Activated CD4-positive, alpha-beta T cell treated with anti-CD3 and anti-CD28 coated beads, Interleukin-2, amount 50 U/mL, for 1 hour (primary cell): ENCODE measurements at regions not wholly inside any gene's neighbourhood (a gene's known extent, or its start where the extent isn't known, plus 50 kb on each side); places are given as distances from the start of the nearest gene placed in this dataset.
A peak's percentile ranks its signal among the peaks of the same experiment; 100 is the strongest.

ENCODE experiments used
- DNase-seq: peaks from one replicate; pipeline ENCODE4 v3.0.0-alpha.2; 2020

DNA sequence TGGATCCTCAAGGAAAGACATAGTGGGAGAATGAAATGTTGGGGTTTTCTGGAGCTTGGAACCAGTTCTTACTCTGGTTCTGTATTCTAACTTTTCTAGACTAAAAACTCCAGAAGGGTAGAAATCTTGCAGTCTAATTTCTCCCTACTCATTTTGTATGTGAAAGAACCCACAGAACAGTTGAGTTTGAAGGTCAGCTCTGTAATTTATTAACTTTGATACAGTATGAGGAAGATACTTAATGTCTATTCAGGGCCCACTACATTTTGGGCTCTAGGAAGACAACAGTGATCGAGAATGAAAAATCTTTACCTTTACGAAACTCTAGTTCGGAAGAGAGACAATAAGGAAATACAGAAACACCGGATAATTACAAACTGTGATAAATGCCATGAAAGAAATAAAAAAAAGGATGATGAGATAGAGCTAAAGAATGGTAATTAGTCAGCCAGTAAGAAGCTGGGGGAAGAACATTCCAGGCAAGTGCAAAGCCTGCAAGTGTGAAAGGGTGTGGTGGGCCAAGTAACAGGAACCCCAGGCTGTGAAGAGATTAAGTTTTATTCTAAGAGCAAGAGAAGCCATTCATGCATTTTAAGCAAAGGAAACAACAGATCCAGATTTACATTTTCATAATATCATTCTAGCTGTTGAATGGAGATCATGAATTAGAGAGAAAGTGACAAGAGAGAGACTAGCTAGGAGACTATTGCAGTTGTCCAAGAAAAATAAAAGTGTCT is 159.9 kb upstream of the HMCN1 start:
- no peak for DNase-seq

DNA sequence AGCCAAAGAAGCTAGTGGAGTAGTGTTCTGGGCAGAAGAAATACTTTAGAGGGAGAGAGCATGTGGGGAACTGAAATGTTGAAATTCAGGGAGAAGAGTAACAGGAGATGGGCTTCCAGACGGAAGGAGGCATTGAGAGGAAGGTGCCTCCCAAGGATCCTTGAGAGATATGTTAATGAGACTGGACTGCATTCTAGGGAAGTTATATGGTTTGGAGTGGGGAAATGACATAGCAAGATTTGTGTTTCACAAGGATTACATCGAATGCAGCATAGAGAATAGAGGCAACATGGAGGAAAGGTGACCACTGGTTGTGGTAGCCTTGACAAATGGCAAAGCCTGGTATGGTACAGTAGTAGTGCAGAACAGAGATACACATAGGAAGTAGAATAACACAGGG is 160.5 kb upstream of the HMCN1 start:
- no peak for DNase-seq

DNA sequence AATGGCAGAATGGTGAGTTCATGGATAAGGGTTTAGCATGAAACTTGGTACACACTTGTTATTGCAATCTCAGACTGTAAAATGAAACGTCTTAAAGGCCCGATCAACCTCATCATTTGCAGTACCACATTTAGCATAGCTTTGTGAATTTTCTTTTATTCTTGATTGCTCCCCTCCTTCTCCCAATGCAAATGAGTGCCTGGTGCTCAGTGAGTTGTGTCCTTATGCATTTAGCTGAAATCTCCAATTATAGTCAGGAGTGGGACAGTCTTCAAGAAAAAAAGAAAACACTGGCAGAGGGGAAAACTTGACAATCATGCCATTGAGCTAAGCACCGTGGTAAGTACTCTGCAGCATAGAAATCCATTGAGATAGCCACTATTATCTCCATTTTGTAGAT is 161.0 kb upstream of the HMCN1 start:
- DNase-seq, result no peak

DNA sequence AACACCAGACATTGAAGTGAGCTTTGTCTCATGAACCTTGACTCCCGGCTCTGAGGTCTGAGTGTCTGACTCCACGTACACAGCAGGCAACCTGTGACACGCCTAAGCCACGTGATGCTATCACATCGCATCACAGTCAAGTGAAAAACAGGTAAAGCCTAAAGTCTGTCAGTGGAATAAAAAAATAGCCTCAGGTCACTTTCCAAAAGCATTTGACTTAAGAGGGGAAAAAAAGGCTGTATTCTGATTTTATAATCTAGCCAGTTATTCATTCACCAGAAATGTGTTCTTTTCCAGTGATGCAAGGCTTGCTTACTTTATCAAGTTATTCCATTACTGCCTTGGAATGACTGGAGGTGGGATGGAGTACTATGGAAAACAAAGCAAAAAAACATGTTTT is 163.2 kb upstream of the HMCN1 start:
- peak; percentile 33 for DNase-seq

DNA sequence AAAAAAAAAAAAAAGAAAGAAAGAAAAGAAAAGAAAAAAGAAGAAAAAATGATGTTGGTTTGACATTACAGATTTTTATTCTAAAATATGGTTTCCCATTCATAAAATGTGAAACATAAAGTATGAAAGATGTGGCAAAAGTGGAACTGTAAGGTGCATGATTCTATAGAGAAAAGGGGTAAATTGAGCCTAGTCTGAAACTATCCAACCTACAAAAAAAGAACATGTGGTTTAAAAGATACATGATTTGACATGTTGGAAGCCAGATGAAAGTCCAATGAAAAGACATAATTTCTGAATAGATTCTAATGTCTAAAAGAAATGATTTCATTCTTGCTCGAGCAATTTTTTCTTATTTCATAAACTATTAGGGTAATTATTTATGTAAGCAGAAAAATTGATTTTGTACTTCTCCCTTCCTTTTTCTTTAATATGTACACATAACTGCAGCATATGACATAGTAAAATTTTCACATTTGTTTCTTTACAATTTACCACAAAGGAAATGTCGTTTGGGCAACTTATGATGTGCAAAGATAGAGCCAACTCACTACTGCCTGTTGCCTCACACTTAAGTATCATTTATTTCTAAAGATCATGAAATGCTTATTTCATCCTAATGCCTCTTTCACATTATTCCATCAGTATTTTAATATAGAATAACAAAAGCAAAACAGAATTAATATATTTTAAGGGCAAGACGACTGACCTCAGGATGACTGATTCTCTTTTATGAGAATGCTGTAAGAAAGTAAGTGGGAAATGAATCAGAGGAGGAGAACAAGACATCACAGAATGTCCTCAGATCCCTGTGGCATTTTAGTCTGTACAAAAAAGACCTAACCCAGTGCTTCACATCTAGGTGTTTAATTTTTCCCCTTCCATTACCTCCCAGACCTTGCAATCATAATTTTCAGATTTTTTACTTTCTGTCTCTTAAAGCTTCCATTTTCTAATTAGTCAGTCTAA is 165.8 kb upstream of the HMCN1 start:
- no peak for DNase-seq

DNA sequence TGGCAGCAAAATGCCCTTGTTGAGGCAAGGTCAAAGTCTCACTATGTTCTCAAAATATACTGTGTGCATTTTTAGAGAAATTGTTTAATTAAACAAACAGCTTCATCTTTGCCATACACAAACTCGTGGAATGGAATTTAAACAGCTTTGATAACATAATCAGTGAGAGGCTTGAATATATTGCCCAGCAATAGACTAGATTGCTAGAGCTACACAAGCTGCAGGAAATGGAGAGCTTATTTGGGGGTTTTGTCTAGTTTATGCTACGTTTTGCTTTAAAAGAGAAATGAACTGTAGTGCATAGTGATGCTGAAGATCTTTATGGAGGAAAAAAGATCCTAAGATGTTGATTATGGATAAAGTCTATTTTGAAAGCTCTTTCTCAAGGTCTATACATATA is 166.8 kb upstream of the HMCN1 start:
- no peak for DNase-seq

DNA sequence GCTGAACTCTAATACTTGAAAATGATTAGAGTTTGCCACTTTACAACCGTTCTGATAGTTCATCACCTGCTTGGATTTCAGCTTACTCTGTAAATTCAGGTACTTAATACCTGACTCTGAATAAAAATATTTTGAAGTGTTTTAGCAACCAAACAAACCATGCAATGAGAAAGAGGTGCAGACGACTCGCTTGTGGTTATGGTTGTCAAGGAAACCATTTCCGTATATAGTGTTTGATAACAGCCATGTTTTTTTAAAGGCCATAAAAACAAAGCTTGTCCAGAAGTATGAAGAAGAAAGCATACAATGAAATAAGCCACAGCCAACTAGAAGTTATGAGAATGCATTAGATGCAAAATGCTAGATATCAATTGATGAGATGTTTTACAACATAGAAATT is 167.2 kb upstream of the HMCN1 start:
- DNase-seq, result peak; percentile 21

DNA sequence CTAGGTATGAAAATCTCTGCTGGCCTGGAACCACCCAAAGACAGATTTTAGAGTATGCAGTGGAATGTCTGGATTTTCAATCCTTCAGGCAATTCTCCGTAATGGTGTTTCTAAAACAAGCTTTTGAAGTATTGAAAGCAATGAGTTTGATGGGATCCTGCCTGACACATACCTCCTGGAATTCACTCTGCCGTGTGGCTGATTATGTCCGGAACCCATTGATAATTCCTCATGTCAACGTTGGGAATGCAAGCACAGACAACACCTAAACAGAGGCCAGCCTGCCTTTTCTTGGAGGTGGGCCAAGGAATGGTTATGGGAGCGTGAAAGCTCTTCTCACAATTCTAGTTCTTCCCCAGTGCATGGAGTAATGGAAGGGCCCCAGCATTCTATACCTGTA is 168.9 kb upstream of the HMCN1 start:
- DNase-seq, result no peak

DNA sequence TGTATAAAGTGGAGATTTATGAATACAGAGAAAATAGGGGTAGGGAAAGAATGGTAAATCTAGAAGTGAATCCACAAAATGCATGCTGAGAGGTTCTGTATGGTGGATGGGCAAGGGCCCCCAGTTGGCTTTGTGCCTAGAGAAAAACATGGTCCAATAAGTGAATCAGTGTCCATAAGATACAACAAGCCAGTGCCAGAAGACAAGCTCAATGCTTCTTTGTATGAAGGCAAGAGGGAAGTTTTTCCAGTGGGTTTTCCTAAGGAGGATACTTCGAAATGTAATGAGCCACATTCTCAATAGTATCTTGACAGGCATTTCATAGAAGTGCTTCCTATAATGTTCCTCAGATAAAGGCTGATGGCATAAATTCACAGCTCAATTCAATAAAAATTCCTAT is 169.4 kb upstream of the HMCN1 start:
- no peak for DNase-seq

DNA sequence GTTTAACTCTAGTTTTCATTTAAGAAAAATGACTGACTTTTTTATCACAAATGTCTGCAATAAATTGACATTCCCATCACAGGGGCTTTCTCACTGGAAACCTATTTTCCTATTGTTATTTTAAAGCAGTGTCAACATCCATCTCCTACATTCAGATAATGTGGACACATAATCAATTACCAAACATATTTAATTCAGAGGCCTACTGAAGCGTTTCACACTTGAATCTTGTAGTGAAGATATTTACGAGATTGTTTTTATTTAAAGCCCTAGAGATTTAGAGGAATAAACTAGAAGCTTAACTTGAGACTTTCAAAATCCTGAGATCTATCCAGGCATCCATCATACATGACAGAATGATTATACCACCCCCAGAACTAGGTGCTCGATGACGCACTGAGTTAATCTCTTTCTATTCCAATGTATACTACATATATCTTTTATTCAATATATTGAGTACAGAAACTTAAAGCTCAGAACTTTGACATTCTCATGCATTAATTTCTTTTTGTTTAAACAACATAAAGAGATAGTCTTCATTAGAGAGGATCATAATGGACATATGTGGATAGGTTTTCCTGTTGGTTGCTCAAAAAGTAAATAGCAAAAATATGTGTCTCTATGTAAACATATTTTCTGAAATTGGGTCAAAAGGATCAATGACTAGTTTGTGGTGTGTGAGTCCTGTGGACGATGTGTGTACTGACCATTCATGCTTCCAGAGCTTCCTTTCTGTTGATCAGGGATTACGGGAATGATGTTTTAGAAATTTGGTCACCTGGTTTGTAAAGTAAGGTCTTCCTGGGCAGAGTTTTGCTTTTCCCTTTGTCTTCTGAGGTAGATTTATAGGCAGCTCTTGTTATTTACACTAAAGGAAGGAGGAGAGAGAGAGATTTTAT is 171.5 kb upstream of the HMCN1 start:
- no peak for DNase-seq

DNA sequence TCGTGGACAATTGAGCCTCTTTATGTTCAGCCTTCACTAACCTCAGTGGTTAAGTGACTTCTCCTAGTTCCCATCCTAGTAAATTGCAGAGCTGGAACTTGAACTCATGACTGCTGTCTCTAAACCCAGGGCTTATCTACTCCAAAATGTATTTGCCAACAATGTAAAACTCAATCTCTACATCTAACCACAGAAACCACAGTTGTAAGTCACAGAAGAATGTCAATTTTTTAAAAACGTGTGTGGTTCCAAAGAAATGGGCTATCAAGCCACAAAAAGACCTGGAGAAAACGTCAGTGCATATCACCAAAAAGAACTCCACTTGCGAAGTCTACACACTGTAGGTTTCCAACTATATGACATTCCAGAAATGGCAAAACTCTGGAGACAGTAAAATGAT is 172.6 kb upstream of the HMCN1 start:
- DNase-seq, result no peak

DNA sequence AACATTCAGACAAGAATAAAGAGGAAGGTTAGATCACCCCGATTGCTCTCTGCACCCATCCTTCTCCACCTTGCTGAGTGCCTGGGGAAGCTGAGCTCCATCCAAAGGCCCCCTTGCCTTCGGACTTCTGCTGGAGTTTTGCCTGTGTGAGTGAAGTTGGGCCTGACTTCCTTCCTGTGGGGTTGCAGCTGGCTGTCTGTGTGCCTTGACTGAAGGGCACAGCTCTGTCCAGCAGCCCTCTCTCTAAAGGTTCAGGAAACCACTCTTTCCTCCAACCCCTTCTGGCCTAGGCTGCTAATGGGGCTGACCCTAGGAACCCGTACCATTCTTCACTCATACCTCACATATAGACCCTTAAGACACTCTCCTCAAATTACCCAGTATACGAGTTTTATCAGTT is 173.4 kb upstream of the HMCN1 start:
- no peak for DNase-seq

DNA sequence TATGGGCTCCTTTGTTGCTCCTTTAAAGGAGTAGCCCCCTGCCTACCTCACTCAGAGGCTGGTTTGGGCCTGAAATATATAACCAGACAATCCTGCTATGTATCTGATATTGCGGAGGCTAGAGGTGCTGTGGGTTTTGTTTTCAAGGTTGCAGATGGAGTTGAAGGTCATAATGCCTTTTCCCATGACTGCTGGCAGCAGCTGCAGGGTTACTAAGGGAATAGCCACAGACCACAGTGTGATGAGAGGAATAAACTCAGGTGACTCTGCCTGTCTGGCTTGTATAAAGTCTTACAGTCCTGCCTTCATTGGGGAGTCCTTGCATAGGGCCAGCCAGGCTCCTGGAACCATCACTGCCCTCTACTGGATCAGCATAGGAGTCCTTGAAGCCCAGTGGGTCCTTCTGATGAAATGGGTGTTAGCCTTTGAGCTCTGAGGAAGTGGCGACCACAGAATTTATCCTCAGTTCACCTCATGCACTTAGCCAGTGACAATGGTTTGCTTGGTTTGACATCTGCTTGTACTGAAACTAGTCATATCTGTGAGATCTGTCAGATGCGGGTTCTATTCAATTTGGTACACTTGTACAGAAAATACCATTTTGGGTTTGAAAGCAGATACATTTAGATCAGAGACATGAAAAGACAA is 174.4 kb upstream of the HMCN1 start:
- DNase-seq, result peak; percentile 30

DNA sequence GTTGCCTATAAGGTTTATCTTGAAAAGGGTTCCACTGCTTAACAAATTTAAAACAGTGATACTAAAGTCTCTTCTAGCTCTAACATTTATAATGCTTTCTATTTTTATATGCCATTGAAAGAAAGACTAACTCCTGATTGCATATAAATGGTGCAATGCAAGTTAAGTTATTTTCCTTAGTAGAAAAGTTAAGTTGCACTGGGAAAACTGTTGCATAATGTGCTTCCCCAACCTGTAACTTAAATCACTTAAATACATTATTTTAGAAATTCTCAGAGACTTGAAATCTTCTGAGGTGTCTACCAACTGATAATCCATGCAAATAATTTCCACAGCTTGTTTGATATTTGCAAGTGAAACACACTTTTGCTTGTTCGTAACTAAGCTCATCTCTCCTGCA is 175.0 kb upstream of the HMCN1 start:
- DNase-seq, result no peak

DNA sequence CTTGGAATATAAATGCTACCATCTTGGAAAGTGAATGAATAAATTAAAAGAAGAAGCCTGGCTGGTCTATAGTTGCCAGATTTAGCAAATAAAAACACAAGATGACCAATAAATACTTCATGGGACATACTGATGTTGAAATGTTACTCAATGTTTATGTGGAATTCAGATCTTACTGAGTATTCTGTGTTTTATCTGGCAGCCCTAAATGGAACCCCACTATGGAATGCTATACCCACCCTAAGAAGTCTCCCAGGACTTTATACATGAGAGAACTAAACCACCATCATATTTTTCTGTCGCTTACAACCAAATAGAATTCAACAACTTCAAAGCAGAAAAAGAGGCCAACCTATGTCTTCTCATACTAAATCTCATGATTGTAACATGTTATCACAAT is 177.6 kb upstream of the HMCN1 start:
- DNase-seq, result no peak

DNA sequence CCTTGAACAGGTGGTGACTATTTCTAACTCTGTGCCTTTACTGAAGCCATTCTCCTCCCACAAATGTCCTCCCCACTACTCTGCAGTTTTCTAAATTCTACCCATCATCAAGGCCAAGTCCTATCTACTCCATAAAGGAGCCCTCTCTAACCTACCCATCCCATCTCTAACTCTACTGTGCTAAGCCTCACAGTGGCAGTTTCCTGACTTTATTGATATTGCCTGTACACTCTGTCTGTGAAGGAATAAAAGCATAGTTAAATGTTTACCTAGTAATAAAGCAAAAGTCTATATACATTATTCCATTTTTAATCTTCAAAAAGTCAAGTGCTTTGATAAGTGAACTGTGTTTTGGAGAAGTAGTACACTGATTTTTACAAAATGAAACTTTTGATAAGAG is 178.4 kb upstream of the HMCN1 start:
- DNase-seq, result no peak

DNA sequence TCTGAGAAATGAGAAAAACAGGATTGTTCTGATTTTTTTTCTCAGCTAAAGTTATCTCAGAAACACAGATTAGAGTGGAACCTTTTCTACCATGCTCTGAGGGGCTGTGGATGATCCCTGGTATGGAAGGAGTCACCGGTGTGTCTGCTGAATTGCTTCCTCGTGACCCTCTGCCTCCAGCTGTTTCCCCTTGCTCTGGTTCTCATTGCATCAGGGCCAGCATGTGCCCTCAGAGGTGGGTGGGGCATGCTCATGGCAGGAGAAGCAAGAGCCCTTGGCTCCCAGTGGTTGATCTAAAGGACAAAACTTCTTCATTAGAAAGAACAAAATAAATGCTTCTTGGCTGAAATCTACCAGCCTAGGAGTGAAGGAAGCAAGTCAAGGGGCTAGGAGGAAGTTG is 183.2 kb upstream of the HMCN1 start:
- DNase-seq, result no peak

DNA sequence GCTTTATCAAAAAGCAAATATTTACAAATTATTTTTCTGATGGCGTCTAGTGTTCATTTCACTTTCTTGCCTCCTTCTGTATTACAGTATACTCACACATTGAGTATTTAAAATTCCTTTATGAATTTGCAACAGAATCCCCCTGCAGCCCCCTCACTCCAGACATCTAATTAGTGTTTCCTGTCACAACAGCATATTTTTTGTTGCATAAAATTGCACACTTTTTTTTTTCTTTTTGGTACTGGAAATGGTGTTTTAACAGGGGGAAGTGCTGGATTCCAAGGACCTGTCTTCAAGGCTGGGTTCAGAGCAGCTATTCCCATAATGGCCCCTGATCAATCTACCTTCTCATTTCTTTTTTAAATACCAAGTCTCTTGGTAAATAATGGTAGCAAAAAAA is 184.3 kb upstream of the HMCN1 start:
- no peak for DNase-seq

DNA sequence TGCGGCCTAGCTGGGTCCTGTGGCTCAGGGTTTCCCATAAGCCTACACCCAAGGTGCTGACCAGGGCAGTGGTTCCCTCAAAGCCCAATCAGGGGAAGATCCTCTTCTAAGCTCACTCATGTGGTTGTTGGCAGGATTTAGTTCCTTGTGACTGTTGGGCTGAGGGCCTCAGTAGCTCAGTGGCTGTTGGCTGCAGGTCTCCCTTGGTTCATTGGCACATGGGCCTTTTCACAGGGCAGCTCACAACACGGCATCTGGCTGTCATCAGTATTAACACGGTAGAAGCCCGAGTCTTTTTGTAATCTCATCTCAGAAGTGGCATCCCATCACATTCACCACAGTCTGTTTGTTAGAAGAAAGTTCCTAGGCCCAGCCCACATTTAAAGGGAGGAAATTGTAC is 188.2 kb upstream of the HMCN1 start:
- no peak for DNase-seq

DNA sequence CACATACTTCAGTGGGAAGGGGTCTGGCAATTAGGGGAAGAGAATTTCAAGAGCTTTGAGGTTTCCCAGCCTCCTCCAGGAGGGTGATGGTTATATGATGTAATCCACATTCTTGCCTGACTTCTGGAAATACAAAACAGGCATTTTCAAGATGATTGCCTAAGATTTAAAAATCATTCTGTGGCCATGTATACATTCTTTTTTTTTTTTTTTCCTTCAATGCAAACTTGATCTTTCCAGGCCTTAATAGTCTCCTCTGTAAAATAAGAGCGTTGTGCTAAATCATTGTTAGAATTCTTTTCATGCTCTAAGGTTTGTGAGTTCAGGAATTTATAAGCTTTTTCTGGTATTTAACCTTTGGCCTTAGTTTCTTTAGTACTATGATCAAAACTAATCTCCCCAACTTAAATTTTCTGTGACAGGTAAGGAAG is 192.3 kb upstream of the HMCN1 start:
- no peak for DNase-seq

DNA sequence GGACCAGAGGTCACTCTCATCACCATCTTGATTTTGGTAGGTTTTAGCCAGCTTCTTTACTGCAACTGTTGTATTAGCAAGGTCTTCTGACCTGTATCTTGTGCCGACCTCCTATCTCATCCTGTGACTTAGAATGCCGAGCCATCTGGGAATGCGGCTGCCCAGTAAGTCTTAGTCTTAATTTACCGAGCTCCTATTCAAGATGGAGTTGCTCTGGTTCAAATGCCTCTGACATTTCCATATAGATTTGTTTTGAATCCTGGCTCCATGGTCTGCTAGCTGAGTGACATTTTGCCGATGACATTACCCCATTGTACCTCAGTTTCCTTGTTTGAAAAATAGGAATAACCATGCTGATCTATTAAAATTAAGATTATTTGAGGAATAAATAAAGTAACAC is 193.9 kb upstream of the HMCN1 start:
- DNase-seq, result no peak

DNA sequence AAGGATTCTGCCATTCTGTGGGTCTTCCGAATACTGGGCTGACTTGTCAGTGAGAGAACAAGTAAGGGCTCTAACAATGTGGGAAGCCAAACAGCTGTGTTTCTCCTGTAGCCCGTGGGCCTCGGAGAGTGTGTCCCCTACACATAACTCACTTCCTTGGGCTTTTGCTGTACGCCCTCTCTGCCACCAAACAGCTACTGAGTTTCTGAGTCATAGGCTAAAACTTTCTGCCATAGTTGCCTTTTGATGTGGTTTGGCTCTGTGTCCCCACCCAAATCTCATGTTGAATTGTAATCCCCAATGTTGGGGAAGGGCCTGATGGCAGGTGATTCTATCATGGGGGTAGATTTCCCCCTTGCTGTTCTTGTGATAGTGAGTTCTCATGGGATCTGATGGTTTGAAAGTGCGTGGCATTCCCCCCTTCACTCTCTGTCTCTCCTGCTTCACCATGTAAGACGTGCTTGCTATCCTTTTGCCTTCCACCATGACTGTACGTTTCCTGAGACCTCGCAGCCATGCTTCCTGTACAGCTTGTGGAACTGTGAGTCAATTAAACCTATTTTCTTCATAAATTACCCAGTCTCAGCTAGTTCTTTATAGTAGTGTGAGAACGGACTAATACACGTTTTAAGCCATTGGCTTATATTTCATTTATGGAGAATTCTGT is 194.8 kb upstream of the HMCN1 start:
- DNase-seq, result no peak
